CD4-positive, alpha-beta memory T cell (primary cell): ENCODE measurements at regions not wholly inside any gene's neighbourhood (a gene's known extent, or its start where the extent isn't known, plus 50 kb on each side); places are given as distances from the start of the nearest gene placed in this dataset.

Experiments used
- CTCF ChIA-PET: fragments of 350-600 bp; sonication (Branson Sonifier 250); formaldehyde crosslinking; loops from one replicate; lab custom pipeline; 2021; ENCODE audit warnings: inconsistent platforms; ENCODE audit not compliant: partially characterized antibody; lab: Charles Lee
- POLR2A ChIA-PET: fragments of 350-600 bp; sonication (Branson Sonifier 250); formaldehyde crosslinking; loops from one replicate; lab custom pipeline; 2021; ENCODE audit not compliant: partially characterized antibody; lab: Charles Lee
- DNase-seq, 5 donors: peaks; one replicate each; pipeline versions ENCODE4 v3.0.0 to v3.0.0-alpha.2; 2020 to 2022; ENCODE audit warnings: mixed read lengths in 1 of 5
- H3K27ac ChIP-seq: one replicate; pipeline ENCODE4 v1.7.0; 2013; ENCODE audit warnings: low read depth, low read length
- H3K27me3 ChIP-seq: 2 replicates; pipeline ENCODE4 v1.7.0; 2013; ENCODE audit warnings: mild to moderate bottlenecking, low read length, moderate library complexity; ENCODE audit not compliant: insufficient read depth
- H3K36me3 ChIP-seq: 2 replicates; pipeline ENCODE4 v1.7.0; 2013; ENCODE audit warnings: mild to moderate bottlenecking, low read length, moderate library complexity; ENCODE audit not compliant: insufficient read depth
- H3K4me1 ChIP-seq: 2 replicates; pipeline ENCODE4 v1.7.0; 2013; ENCODE audit warnings: mild to moderate bottlenecking, low read length, moderate library complexity; ENCODE audit not compliant: insufficient read depth
- H3K4me3 ChIP-seq, 2 donors: one replicate each; pipeline ENCODE4 v1.7.0; 2013; ENCODE audit warnings: low read length in 2 of 2, mild to moderate bottlenecking in 1 of 2
- H3K9me3 ChIP-seq, 2 donors: one replicate each; pipeline ENCODE4 v1.7.0; 2013; ENCODE audit warnings: low read length in 2 of 2, control low read depth in 1 of 2; ENCODE audit not compliant: control insufficient read depth in 1 of 2
- H3K27ac Mint-ChIP-seq, 7 donors: one replicate each; pipeline ENCODE4 v1.8.0; 2020 to 2021; ENCODE audit warnings: mixed read lengths in 7 of 7, mild to moderate bottlenecking in 6 of 7, inconsistent platforms in 3 of 7, moderate library complexity in 3 of 7
- H3K27me3 Mint-ChIP-seq, 2 donors: one replicate each; pipeline ENCODE4 v1.8.0; 2020 to 2021; ENCODE audit warnings: mixed read lengths in 2 of 2
- H3K36me3 Mint-ChIP-seq, 2 donors: one replicate each; pipeline ENCODE4 v1.8.0; 2020 to 2021; ENCODE audit warnings: mixed read lengths in 2 of 2, inconsistent platforms in 1 of 2, mild to moderate bottlenecking in 1 of 2
- H3K4me1 Mint-ChIP-seq, 4 donors: one replicate each; pipeline ENCODE4 v1.8.0; 2020 to 2021; ENCODE audit warnings: mixed read lengths in 4 of 4, mild to moderate bottlenecking in 1 of 4
- H3K4me3 Mint-ChIP-seq, 8 donors: one replicate each; pipeline ENCODE4 v1.8.0; 2020 to 2021; ENCODE audit warnings: mixed read lengths in 8 of 8, mild to moderate bottlenecking in 7 of 8, moderate library complexity in 6 of 8, inconsistent platforms in 3 of 8
- H3K9me3 Mint-ChIP-seq, 8 donors: one replicate each; pipeline ENCODE4 v1.8.0; 2020 to 2021; ENCODE audit warnings: mixed read lengths in 8 of 8, mild to moderate bottlenecking in 5 of 8, inconsistent platforms in 3 of 8, moderate library complexity in 1 of 8
- intact Hi-C: fragments of 100-400 bp; cut with micrococcal nuclease; formaldehyde crosslinking; loops from one replicate; pipeline ENCODE4 v1.15.1; 2023

- peaks cover 0 to 2% of the 10 kb centered on the region in 2 donors for H3K27me3 Mint-ChIP-seq
- no peak overlapping the region for H3K4me3 ChIP-seq
- H3K9me3 Mint-ChIP-seq: peaks cover 0 to 2% (median 0%) of the 10 kb centered on the region in 8 donors
- no peaks in the 10 kb centered on the region for H3K4me1 Mint-ChIP-seq
- H3K27ac ChIP-seq: no peak overlapping the region
- POLR2A ChIA-PET: no interaction called here
- H3K4me1 ChIP-seq: no peaks in the 10 kb centered on the region
- DNase-seq: no peak
- H3K9me3 ChIP-seq: no peaks in the 10 kb centered on the region
- no peaks in the 10 kb centered on the region for H3K36me3 ChIP-seq
- CTCF ChIA-PET: no interaction called here
- no peak overlapping the region for H3K27ac Mint-ChIP-seq
- intact Hi-C loops: no loop called here
- no peaks in the 10 kb centered on the region for H3K36me3 Mint-ChIP-seq
- H3K4me3 Mint-ChIP-seq: no peak overlapping the region
- no peaks in the 10 kb centered on the region for H3K27me3 ChIP-seq
Observed at GRCh38 chr11:115566180-115566764, 62.1 kb upstream of the CADM1 start.

DNA sequence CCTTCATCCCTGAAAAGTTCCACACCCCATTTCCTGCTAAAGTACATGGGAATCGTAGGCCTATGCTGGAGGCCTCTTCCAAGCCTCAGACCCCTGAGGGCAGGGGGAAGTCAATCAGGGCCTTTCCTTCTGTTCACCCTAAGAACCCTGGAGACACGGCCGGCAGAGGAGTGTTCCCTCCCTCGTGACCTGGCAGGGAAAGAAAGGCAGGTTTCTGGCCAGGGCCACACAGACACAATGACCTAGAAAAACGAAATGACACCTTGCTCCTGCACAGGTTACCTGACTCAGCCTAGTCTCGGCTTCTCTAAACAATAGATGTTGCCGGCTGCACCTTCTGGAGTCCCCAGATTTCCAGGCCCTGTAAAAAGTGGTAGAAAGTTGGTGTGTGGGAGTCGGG is 60.6 kb upstream of the CADM1 start:
- no peak overlapping the region for H3K4me3 Mint-ChIP-seq
- H3K4me1 ChIP-seq: no peaks in the 10 kb centered on the region
- H3K27me3 ChIP-seq: no peaks in the 10 kb centered on the region
- intact Hi-C loops: no loop called here
- H3K9me3 ChIP-seq: no peaks in the 10 kb centered on the region
- POLR2A ChIA-PET: no interaction called here
- no peak overlapping the region for H3K27ac Mint-ChIP-seq
- H3K4me1 Mint-ChIP-seq: no peaks in the 10 kb centered on the region
- H3K36me3 ChIP-seq: no peaks in the 10 kb centered on the region
- H3K27me3 Mint-ChIP-seq: peaks cover 0 to 2% of the 10 kb centered on the region in 2 donors
- no peaks in the 10 kb centered on the region for H3K36me3 Mint-ChIP-seq
- no peak overlapping the region for H3K4me3 ChIP-seq
- no peak overlapping the region for H3K27ac ChIP-seq
- CTCF ChIA-PET: no interaction called here
- peaks cover 0 to 2% (median 0%) of the 10 kb centered on the region in 8 donors for H3K9me3 Mint-ChIP-seq
- no peak for DNase-seq

- DNase-seq: no peak
- Mint-ChIP-seq H3K27me3 (no peaks in the 10 kb centered on the region), H3K4me1 (no peaks in the 10 kb centered on the region), H3K9me3 (peaks cover 0 to 2% (median 0%) of the 10 kb centered on the region in 8 donors), H3K4me3 (no peak overlapping the region), H3K27ac (no peak overlapping the region), H3K36me3 (no peaks in the 10 kb centered on the region)
- no peaks in the 10 kb centered on the region for H3K4me1 ChIP-seq
- ChIA-PET POLR2A (no interaction called here), CTCF (no interaction called here)
- H3K27ac ChIP-seq: no peak overlapping the region
- intact Hi-C loops: no loop called here
- no peaks in the 10 kb centered on the region for H3K9me3 ChIP-seq
- H3K36me3 ChIP-seq: no peaks in the 10 kb centered on the region
- no peaks in the 10 kb centered on the region for H3K27me3 ChIP-seq
- no peak overlapping the region for H3K4me3 ChIP-seq
Observed at GRCh38 chr11:115561116-115561515, 56.9 kb upstream of the CADM1 start.

DNA sequence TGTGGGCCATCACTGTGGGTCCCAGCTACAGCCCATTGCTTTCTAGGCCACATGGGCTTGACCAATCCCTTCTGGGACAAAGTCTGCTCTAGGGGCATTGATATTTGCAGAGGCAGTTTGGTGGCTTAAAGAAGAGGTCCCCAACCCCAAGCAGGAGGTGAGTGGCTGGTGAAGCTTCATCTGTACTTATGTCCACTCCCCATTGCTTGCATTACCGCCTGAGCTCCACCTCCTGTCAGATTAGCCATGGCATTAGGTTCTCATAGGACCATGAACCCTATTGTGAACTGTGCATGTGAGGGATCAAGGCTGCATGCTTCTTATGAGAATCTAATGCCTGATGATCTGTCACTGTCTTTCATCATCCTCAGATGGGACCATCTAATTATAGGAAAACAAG is 54.4 kb upstream of the CADM1 start:
- H3K27ac ChIP-seq: no peak overlapping the region
- H3K4me3 Mint-ChIP-seq: no peak overlapping the region
- ChIA-PET POLR2A (no interaction called here), CTCF (no interaction called here)
- H3K36me3 Mint-ChIP-seq: no peaks in the 10 kb centered on the region
- no peak overlapping the region for H3K27ac Mint-ChIP-seq
- no peaks in the 10 kb centered on the region for H3K4me1 Mint-ChIP-seq
- no peak overlapping the region for H3K4me3 ChIP-seq
- intact Hi-C loops: no loop called here
- no peaks in the 10 kb centered on the region for H3K36me3 ChIP-seq
- H3K4me1 ChIP-seq: no peaks in the 10 kb centered on the region
- H3K27me3 Mint-ChIP-seq: no peaks in the 10 kb centered on the region
- H3K9me3 Mint-ChIP-seq: peaks cover 0 to 2% (median 0%) of the 10 kb centered on the region in 8 donors
- no peak for DNase-seq
- H3K9me3 ChIP-seq: no peaks in the 10 kb centered on the region
- H3K27me3 ChIP-seq: no peaks in the 10 kb centered on the region

DNA sequence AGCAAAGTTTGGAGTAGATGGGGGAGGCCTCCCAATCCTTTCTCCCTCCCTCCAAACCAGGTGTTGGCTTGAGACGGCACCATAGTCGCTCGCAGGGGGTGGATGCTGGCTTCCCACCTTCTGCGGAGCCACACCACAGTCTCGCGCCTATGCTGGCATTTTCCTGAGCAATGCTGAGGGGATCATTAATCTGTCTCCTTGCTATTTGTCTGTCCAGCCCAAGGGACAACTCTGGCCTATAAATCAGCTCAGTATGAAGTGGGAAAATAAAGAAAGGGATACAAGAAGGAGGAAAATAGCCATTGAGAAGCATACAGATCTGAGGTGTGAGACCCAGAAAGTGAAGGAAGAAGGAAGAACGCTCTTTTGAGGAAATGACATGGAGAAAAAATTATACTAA is 53.5 kb upstream of the CADM1 start:
- H3K27me3 Mint-ChIP-seq: no peaks in the 10 kb centered on the region
- H3K9me3 Mint-ChIP-seq: peaks cover 0 to 4% (median 0%) of the 10 kb centered on the region in 8 donors
- no peak overlapping the region for H3K4me3 Mint-ChIP-seq
- DNase-seq: no peak
- no peak overlapping the region for H3K4me3 ChIP-seq
- ChIA-PET POLR2A (no interaction called here), CTCF (no interaction called here)
- H3K9me3 ChIP-seq: no peaks in the 10 kb centered on the region
- H3K4me1 ChIP-seq: no peaks in the 10 kb centered on the region
- intact Hi-C loops: no loop called here
- H3K36me3 Mint-ChIP-seq: no peaks in the 10 kb centered on the region
- H3K4me1 Mint-ChIP-seq: no peaks in the 10 kb centered on the region
- H3K27ac ChIP-seq: no peak overlapping the region
- H3K27ac Mint-ChIP-seq: no peak overlapping the region
- H3K27me3 ChIP-seq: no peaks in the 10 kb centered on the region
- H3K36me3 ChIP-seq: no peaks in the 10 kb centered on the region

- no peaks in the 10 kb centered on the region for H3K27me3 ChIP-seq
- POLR2A ChIA-PET: no interaction called here
Observed at GRCh38 chr11:115556984-115557383, 52.8 kb upstream of the CADM1 start.

DNA sequence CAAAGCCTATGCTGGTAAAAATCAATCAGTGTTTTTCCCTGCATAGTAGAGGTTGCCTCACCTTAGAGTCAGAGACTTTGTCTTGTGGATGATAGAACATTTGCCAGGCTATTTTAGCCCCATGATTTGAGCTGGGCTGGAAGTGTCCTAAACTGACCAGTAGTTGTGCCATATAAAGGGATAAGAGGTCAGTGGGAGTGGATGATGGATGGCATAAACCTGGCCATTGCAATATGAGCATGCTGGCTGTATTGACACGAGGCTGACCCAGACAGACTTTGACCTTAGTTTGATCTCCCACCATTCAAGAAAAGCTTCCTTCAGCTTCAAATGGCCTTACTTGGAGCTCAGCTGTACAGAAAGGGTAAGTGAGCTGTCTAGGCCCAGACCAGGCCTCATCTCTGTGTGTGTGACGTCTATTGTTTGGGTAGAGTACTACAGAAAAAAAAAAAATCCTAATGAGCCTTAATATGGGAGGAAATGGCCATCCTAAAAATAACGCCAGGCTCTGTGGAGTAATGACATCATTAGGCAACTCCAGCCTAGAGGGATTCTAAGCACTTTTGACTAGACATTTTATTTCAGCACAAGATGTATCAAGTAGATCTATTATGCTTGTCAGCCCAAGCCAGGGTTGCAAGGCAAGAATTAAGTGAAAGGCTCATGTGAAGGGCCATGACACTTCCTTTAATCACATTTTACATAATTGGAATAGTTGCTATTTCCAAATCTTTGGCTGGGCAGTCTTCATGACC is 51.3 kb upstream of the CADM1 start:
- CTCF ChIA-PET: no interaction called here
- H3K9me3 Mint-ChIP-seq: peaks cover 0 to 4% (median 0%) of the 10 kb centered on the region in 8 donors
- H3K27ac Mint-ChIP-seq: no peak overlapping the region
- no peak overlapping the region for H3K27ac ChIP-seq
- POLR2A ChIA-PET: no interaction called here
- H3K27me3 Mint-ChIP-seq: no peaks in the 10 kb centered on the region
- no peaks in the 10 kb centered on the region for H3K27me3 ChIP-seq
- intact Hi-C loops: no loop called here
- H3K36me3 ChIP-seq: no peaks in the 10 kb centered on the region
- H3K9me3 ChIP-seq: no peaks in the 10 kb centered on the region
- DNase-seq: no peak
- H3K4me3 ChIP-seq: no peak overlapping the region
- no peaks in the 10 kb centered on the region for H3K4me1 ChIP-seq
- H3K4me3 Mint-ChIP-seq: no peak overlapping the region
- H3K36me3 Mint-ChIP-seq: no peaks in the 10 kb centered on the region
- no peaks in the 10 kb centered on the region for H3K4me1 Mint-ChIP-seq

More at GRCh38 chr11:115556984-115557383, 52.8 kb upstream of the CADM1 start:
- H3K9me3 Mint-ChIP-seq: peaks cover 0 to 4% (median 0%) of the 10 kb centered on the region in 8 donors
- Histone ChIP-seq H3K4me1 (no peaks in the 10 kb centered on the region), H3K27ac (no peak overlapping the region), H3K36me3 (no peaks in the 10 kb centered on the region), H3K9me3 (no peaks in the 10 kb centered on the region), H3K4me3 (no peak overlapping the region)
- intact Hi-C loops: no loop called here
- DNase-seq: no peak
- H3K4me1 Mint-ChIP-seq: no peaks in the 10 kb centered on the region
- H3K36me3 Mint-ChIP-seq: no peaks in the 10 kb centered on the region
- CTCF ChIA-PET: no interaction called here
- no peaks in the 10 kb centered on the region for H3K27me3 Mint-ChIP-seq
- no peak overlapping the region for H3K27ac Mint-ChIP-seq
- no peak overlapping the region for H3K4me3 Mint-ChIP-seq
